Stimulated activated CD8-positive, alpha-beta memory T cell treated with anti-CD3 and anti-CD28 coated beads, Interleukin-7, amount 100 ng/mL, for 1 hour (primary cell): ENCODE measurements at regions not wholly inside any gene's neighbourhood (a gene's known extent, or its start where the extent isn't known, plus 50 kb on each side); places are given as distances from the start of the nearest gene placed in this dataset.

ENCODE experiments used
- DNase-seq, 2 donors: peaks; one replicate each; pipeline ENCODE4 v3.0.0-alpha.2; 2020; ENCODE audit warnings: low read depth in 2 of 2

GRCh38 chr2:9082158-9082557 is 78.7 kb upstream of the MBOAT2 start:
- no peak for DNase-seq

GRCh38 chr2:9081750-9082149 is 78.3 kb upstream of the MBOAT2 start:
- no peak for DNase-seq

- DNase-seq: no peak
These were observed 74.9 kb upstream of the MBOAT2 start for GRCh38 chr2:9078405-9078804.

GRCh38 chr2:9077691-9078090 is 74.2 kb upstream of the MBOAT2 start:
- DNase-seq: no peak

GRCh38 chr2:9076755-9077154 is 73.3 kb upstream of the MBOAT2 start:
- no peak for DNase-seq

- no peak for DNase-seq
These were observed 72.7 kb upstream of the MBOAT2 start for GRCh38 chr2:9076210-9076609.

- no peak for DNase-seq
These were observed 71.4 kb upstream of the MBOAT2 start for GRCh38 chr2:9074930-9075329.

- no peak for DNase-seq
These were observed 68.2 kb upstream of the MBOAT2 start for GRCh38 chr2:9071584-9072124.

- no peak for DNase-seq
These were observed 67.5 kb upstream of the MBOAT2 start for GRCh38 chr2:9071032-9071431.

GRCh38 chr2:9069543-9069942 is 66.1 kb upstream of the MBOAT2 start:
- DNase-seq: no peak

GRCh38 chr2:9065901-9066300 is 62.4 kb upstream of the MBOAT2 start:
- no peak for DNase-seq

- DNase-seq: no peak
These were observed 59.6 kb upstream of the MBOAT2 start for GRCh38 chr2:9063023-9063606.

- no peak for DNase-seq
These were observed 57.3 kb upstream of the MBOAT2 start for GRCh38 chr2:9060819-9061218.

- no peak for DNase-seq
These were observed 54.7 kb upstream of the MBOAT2 start for GRCh38 chr2:9057939-9058761.

GRCh38 chr2:9055471-9055870 is 52.0 kb upstream of the MBOAT2 start:
- no peak for DNase-seq

GRCh38 chr2:9053534-9053931 is 50.0 kb upstream of the MBOAT2 start:
- DNase-seq: no peak
